OCI-LY1 (cell line): ENCODE measurements at regions not wholly inside any gene's neighbourhood (a gene's known extent, or its start where the extent isn't known, plus 50 kb on each side); places are given as distances from the start of the nearest gene placed in this dataset.

Experiments used
- EZH2 ChIP-seq: fragments of 200-600 bp; sonication (generic), shearing (Covaris generic); IDR thresholded peaks from 2 replicates; pipeline ENCODE4 v1.8.0; 2017; ENCODE audit warnings: borderline replicate concordance, mixed run types, mild to moderate bottlenecking, antibody characterized with exemption, low read length, moderate library complexity, mixed read lengths
- TF ChIP-seq, protein P1 (sequence below): fragments of 200-600 bp; sonication (generic), shearing (Covaris generic); IDR thresholded peaks from 2 replicates; pipeline ENCODE4 v1.5.1; 2017; ENCODE audit warnings: mild to moderate bottlenecking, antibody characterized with exemption, low read length, moderate library complexity, mixed read lengths

- TF ChIP-seq EZH2 = no peak
- TF ChIP-seq, protein P1, sequence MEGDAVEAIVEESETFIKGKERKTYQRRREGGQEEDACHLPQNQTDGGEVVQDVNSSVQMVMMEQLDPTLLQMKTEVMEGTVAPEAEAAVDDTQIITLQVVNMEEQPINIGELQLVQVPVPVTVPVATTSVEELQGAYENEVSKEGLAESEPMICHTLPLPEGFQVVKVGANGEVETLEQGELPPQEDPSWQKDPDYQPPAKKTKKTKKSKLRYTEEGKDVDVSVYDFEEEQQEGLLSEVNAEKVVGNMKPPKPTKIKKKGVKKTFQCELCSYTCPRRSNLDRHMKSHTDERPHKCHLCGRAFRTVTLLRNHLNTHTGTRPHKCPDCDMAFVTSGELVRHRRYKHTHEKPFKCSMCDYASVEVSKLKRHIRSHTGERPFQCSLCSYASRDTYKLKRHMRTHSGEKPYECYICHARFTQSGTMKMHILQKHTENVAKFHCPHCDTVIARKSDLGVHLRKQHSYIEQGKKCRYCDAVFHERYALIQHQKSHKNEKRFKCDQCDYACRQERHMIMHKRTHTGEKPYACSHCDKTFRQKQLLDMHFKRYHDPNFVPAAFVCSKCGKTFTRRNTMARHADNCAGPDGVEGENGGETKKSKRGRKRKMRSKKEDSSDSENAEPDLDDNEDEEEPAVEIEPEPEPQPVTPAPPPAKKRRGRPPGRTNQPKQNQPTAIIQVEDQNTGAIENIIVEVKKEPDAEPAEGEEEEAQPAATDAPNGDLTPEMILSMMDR = no peak
Measured at GRCh38 chr1:30526652-30527345, 196.6 kb downstream of the MATN1 start.
